H1 (cell line): ENCODE measurements at regions not wholly inside any gene's neighbourhood (a gene's known extent, or its start where the extent isn't known, plus 50 kb on each side); places are given as distances from the start of the nearest gene placed in this dataset.

Experiments
- CTCF ChIA-PET: fragments of 300-600 bp; sonication (Branson Sonifier 250); formaldehyde crosslinking; loops from one replicate; lab custom pipeline; 2021; ENCODE audit not compliant: partially characterized antibody; lab: Charles Lee
- POLR2A ChIA-PET: fragments of 300-600 bp; sonication (Branson Sonifier 250); formaldehyde crosslinking; loops from one replicate; lab custom pipeline; 2021; ENCODE audit warnings: inconsistent platforms; ENCODE audit not compliant: partially characterized antibody; lab: Charles Lee
- DNase-seq, 2 experiments: peaks; one replicate each; pipeline versions ENCODE4 v3.0.0 to v3.0.0-alpha.2; 2010 to 2022; ENCODE audit warnings: low spot score in 2 of 2, low read depth in 1 of 2, mixed read lengths in 1 of 2
- FAIRE-seq: peaks from 2 replicates; lab custom pipeline; 2011; peaks lifted over from hg19 to GRCh38; lab: Jason Lieb, UNC
- H2AFZ ChIP-seq: 2 replicates; pipeline ENCODE4 v1.8.1; 2012; ENCODE audit warnings: low read length, inconsistent platforms
- H2AK5ac ChIP-seq: 2 replicates; pipeline ENCODE4 v1.6.1; 2013; ENCODE audit warnings: low read depth, low read length
- H2BK120ac ChIP-seq: replicated peaks from 2 replicates; pipeline ENCODE3; 2013; ENCODE audit warnings: low read depth, low read length, inconsistent platforms
- H2BK12ac ChIP-seq: 2 replicates; pipeline ENCODE4 v1.6.1; 2013; ENCODE audit warnings: low read depth, low read length
- H2BK15ac ChIP-seq: 2 replicates; pipeline ENCODE4 v1.6.1; 2013; ENCODE audit warnings: low read length
- H2BK20ac ChIP-seq: 2 replicates; pipeline ENCODE4 v1.6.1; 2013; ENCODE audit warnings: low read length
- H2BK5ac ChIP-seq: 2 replicates; pipeline ENCODE4 v1.6.1; 2013; ENCODE audit warnings: low read depth, low read length
- H3K14ac ChIP-seq: 2 replicates; pipeline ENCODE4 v1.6.1; 2013; ENCODE audit warnings: inconsistent platforms; ENCODE audit not compliant: insufficient read length
- H3K18ac ChIP-seq: 2 replicates; pipeline ENCODE4 v1.6.1; 2013; ENCODE audit warnings: low read length; ENCODE audit errors: extremely low read depth
- H3K23ac ChIP-seq: 2 replicates; pipeline ENCODE4 v1.6.1; 2013; ENCODE audit warnings: inconsistent platforms; ENCODE audit not compliant: insufficient read length
- H3K23me2 ChIP-seq: 2 replicates; pipeline ENCODE4 v1.6.1; 2013; ENCODE audit warnings: low read depth, low read length
- H3K27ac ChIP-seq: 2 replicates; pipeline ENCODE4 v1.6.1; 2011; ENCODE audit warnings: low read depth, low read length, inconsistent platforms
- H3K27me3 ChIP-seq, 4 experiments: replicated peaks in 1 of 4; 1 replicate in 1 of 4; 2 replicates in 3 of 4; pipeline versions ENCODE4 v1.6.1 to v1.8.1; 2011 to 2013; ENCODE audit warnings: low read length in 3 of 4, mild to moderate bottlenecking in 3 of 4, inconsistent platforms in 2 of 4, mixed read lengths in 2 of 4, moderate library complexity in 1 of 4; ENCODE audit not compliant: control insufficient read depth in 3 of 4, insufficient read depth in 3 of 4; ENCODE audit errors: extremely low read depth in 1 of 4
- H3K36me3 ChIP-seq, 4 experiments: 2 replicates each; pipeline versions ENCODE4 v1.6.1 to v1.8.1; 2011 to 2013; ENCODE audit warnings: mild to moderate bottlenecking in 4 of 4, low read length in 3 of 4, moderate library complexity in 2 of 4, control low read depth in 1 of 4, inconsistent platforms in 1 of 4; ENCODE audit not compliant: insufficient read depth in 4 of 4, control insufficient read depth in 2 of 4
- H3K4ac ChIP-seq: replicated peaks from 2 replicates; pipeline ENCODE3; 2013; ENCODE audit warnings: low read length, low read depth, mixed read lengths, inconsistent platforms; ENCODE audit not compliant: insufficient read length
- H3K4me1 ChIP-seq, 4 experiments: replicated peaks in 1 of 4; 1 replicate in 1 of 4; 2 replicates in 3 of 4; pipeline versions ENCODE4 v1.6.1 to v1.8.1; 2011 to 2013; ENCODE audit warnings: low read length in 3 of 4, inconsistent platforms in 2 of 4, mixed read lengths in 1 of 4; ENCODE audit not compliant: insufficient read depth in 4 of 4, control insufficient read depth in 3 of 4
- H3K4me2 ChIP-seq, 2 experiments: 2 replicates each; pipeline versions ENCODE4 v1.6.1 to v1.8.1; 2011 to 2013; ENCODE audit warnings: low read depth in 2 of 2, low read length in 2 of 2, control low read depth in 1 of 2, inconsistent platforms in 1 of 2, mild to moderate bottlenecking in 1 of 2; ENCODE audit not compliant: insufficient read depth in 1 of 2
- H3K4me3 ChIP-seq, 4 experiments: fragments of 200-600, 300-600 bp in 1 of 4; sonication (generic), shearing (Covaris generic), sonication (Bioruptor Twin) in 1 of 4; 2 replicates each; pipeline versions ENCODE4 v1.5.1 to v1.8.1; 2011 to 2016; ENCODE audit warnings: low read length in 4 of 4, low read depth in 3 of 4, control low read depth in 2 of 4, inconsistent platforms in 2 of 4, mild to moderate bottlenecking in 2 of 4, mixed read lengths in 1 of 4, moderate library complexity in 1 of 4; ENCODE audit not compliant: insufficient read depth in 2 of 4; ENCODE audit errors: extremely low read depth in 1 of 4
- H3K56ac ChIP-seq: replicated peaks from 2 replicates; pipeline ENCODE3; 2013; ENCODE audit warnings: low read depth, mild to moderate bottlenecking, mixed read lengths, low read length, inconsistent platforms; ENCODE audit not compliant: insufficient read length
- H3K79me1 ChIP-seq: 2 replicates; pipeline ENCODE4 v1.6.1; 2013; ENCODE audit warnings: low read depth, low read length, control low read depth
- H3K79me2 ChIP-seq, 2 experiments: 2 replicates each; pipeline versions ENCODE4 v1.6.1 to v1.8.1; 2012 to 2013; ENCODE audit warnings: low read length in 2 of 2, mild to moderate bottlenecking in 2 of 2, inconsistent platforms in 1 of 2; ENCODE audit not compliant: insufficient read depth in 2 of 2, control insufficient read depth in 1 of 2
- H3K9ac ChIP-seq, 4 experiments: replicated peaks in 1 of 4; 1 replicate in 1 of 4; 2 replicates in 3 of 4; pipeline versions ENCODE4 v1.6.1 to v1.8.1; 2011 to 2013; ENCODE audit warnings: low read depth in 3 of 4, low read length in 3 of 4, control low read depth in 2 of 4, mild to moderate bottlenecking in 2 of 4, moderate library complexity in 2 of 4, inconsistent platforms in 1 of 4; ENCODE audit errors: extremely low read depth in 1 of 4
- H3K9me3 ChIP-seq, 2 experiments: 2 replicates each; pipeline versions ENCODE4 v1.6.1 to v1.8.1; 2012 to 2013; ENCODE audit warnings: mild to moderate bottlenecking in 2 of 2, moderate library complexity in 2 of 2, control low read depth in 1 of 2, inconsistent platforms in 1 of 2, low read depth in 1 of 2, low read length in 1 of 2, mixed read lengths in 1 of 2; ENCODE audit not compliant: insufficient read depth in 2 of 2
- H4K20me1 ChIP-seq, 2 experiments: replicated peaks in 1 of 2; 2 replicates each; pipeline versions ENCODE3 to v1.8.1; 2011 to 2013; ENCODE audit warnings: inconsistent platforms in 2 of 2, low read length in 2 of 2, mild to moderate bottlenecking in 1 of 2; ENCODE audit not compliant: insufficient read depth in 2 of 2, control insufficient read depth in 1 of 2
- H4K5ac ChIP-seq: 2 replicates; pipeline ENCODE4 v1.6.1; 2013; ENCODE audit warnings: low read length, low read depth, mixed read lengths, inconsistent platforms; ENCODE audit not compliant: insufficient read length
- H4K8ac ChIP-seq: 2 replicates; pipeline ENCODE4 v1.8.0; 2013; ENCODE audit warnings: mild to moderate bottlenecking, moderate library complexity, low read length, inconsistent platforms; ENCODE audit not compliant: insufficient read depth; ENCODE audit errors: extremely low read depth
- H4K91ac ChIP-seq: replicated peaks from 2 replicates; pipeline ENCODE3; 2013; ENCODE audit warnings: low read length, mixed read lengths, inconsistent platforms; ENCODE audit not compliant: insufficient read length
- ASH2L ChIP-seq: fragments of 200-600, 300-600 bp; sonication (generic); IDR thresholded peaks from one replicate; pipeline ENCODE4 v1.7.1; 2017; ENCODE audit warnings: low read length
- BRCA1 ChIP-seq: IDR thresholded peaks from 2 replicates; pipeline ENCODE4 v1.6.1; 2012; ENCODE audit warnings: low read depth, low read length, improper control_type of control experiment
- CHD1 ChIP-seq: IDR thresholded peaks from 2 replicates; pipeline ENCODE4 v1.6.1; 2012; ENCODE audit warnings: low read depth, low read length, improper control_type of control experiment
- CTBP2 ChIP-seq: IDR thresholded peaks from 2 replicates; pipeline ENCODE4 v1.7.0; 2011; ENCODE audit warnings: borderline replicate concordance, mild to moderate bottlenecking, moderate library complexity, mixed read lengths, low read length; ENCODE audit not compliant: insufficient read depth, insufficient read length
- E2F6 ChIP-seq: IDR thresholded peaks from 2 replicates; pipeline ENCODE4 v1.6.1; 2012; ENCODE audit warnings: inconsistent platforms
- GTF2F1 ChIP-seq: IDR thresholded peaks from 2 replicates; pipeline ENCODE4 v1.6.1; 2012; ENCODE audit warnings: low read depth, low read length, improper control_type of control experiment, borderline replicate concordance
- KDM4A ChIP-seq: IDR thresholded peaks from one replicate; pipeline ENCODE4 v1.7.1; 2012; ENCODE audit warnings: low read depth, mild to moderate bottlenecking, moderate library complexity, low read length, inconsistent platforms; ENCODE audit not compliant: severe bottlenecking
- NRF1 ChIP-seq: IDR thresholded peaks from 2 replicates; pipeline ENCODE4 v1.6.1; 2011; ENCODE audit warnings: mild to moderate bottlenecking, low read depth, low read length, improper control_type of control experiment
- RNF2 ChIP-seq: fragments of 200-900, 300-1000 bp; sonication (generic); IDR thresholded peaks from 2 replicates; pipeline ENCODE4 v1.7.1; 2016; ENCODE audit warnings: borderline replicate concordance, low read depth, mild to moderate bottlenecking, antibody characterized with exemption, low read length; ENCODE audit not compliant: poor library complexity, severe bottlenecking; ENCODE audit errors: missing control alignments
- SRF ChIP-seq: IDR thresholded peaks from 2 replicates; pipeline ENCODE4 v1.6.1; 2011; ENCODE audit warnings: mild to moderate bottlenecking, low read depth, low read length, moderate library complexity
- TAF7 ChIP-seq: optimal IDR thresholded peaks from 2 replicates; pipeline ENCODE3; 2011; ENCODE audit warnings: low read depth, mild to moderate bottlenecking, inconsistent platforms, low read length, moderate library complexity, borderline replicate concordance
- whole genome bisulfite sequencing, 2 experiments: shearing (Covaris generic) in 1 of 2; methylation state at CpG; one replicate each; pipeline versions ENCODE4 v1.1.6 to v1.1.7; 2013 to 2015; ENCODE audit warnings: low lambda C conversion rate in 2 of 2, mixed read lengths in 2 of 2, inconsistent platforms in 1 of 2, low coverage in 1 of 2, missing lambda C conversion rate in 1 of 2; ENCODE audit not compliant: insufficient replicate concordance in 2 of 2, insufficient coverage in 1 of 2, insufficient read length in 1 of 2; ENCODE audit errors: extremely low coverage in 1 of 2, missing lambda C conversion rate in 1 of 2; 5-methylcytosine and 5-hydroxymethylcytosine counted together
- TF ChIP-seq, protein P1 (sequence below): IDR thresholded peaks from 2 replicates; pipeline ENCODE4 v1.6.1; 2011; ENCODE audit warnings: low read length, improper control_type of control experiment

- ChIA-PET CTCF (interaction anchor here (1.0 to 1.7 kb wide), 3 partner anchors 10 to 12 kb away, joined by 3 to 8 read pairs (median 4); no protein-coding TSS in a partner anchor), POLR2A (no interaction called here)
- no peak overlapping the region for H2BK5ac ChIP-seq
- H4K8ac ChIP-seq: no peak overlapping the region
- no peak overlapping the region for H2AK5ac ChIP-seq
- no peak overlapping the region for H2BK12ac ChIP-seq
- no peak overlapping the region for H3K9ac ChIP-seq
- no peak overlapping the region for H3K23ac ChIP-seq
- no peak overlapping the region for H3K4me2 ChIP-seq
- H3K4me3 ChIP-seq: no peak overlapping the region
- no peak overlapping the region for H3K56ac ChIP-seq
- no peak overlapping the region for H3K14ac ChIP-seq
- no peak overlapping the region for H4K91ac ChIP-seq
- H3K23me2 ChIP-seq: no peaks in the 10 kb centered on the region
- no peaks in the 10 kb centered on the region for H3K4me1 ChIP-seq
- no peaks in the 10 kb centered on the region for H3K36me3 ChIP-seq
- no peaks in the 10 kb centered on the region for H3K79me2 ChIP-seq
- no peaks in the 10 kb centered on the region for H4K20me1 ChIP-seq
- H3K27ac ChIP-seq: no peak overlapping the region
- no peaks in the 10 kb centered on the region for H3K79me1 ChIP-seq
- H3K9me3 ChIP-seq: no peaks in the 10 kb centered on the region
- FAIRE-seq (no peak), DNase-seq (no peak)
- H2BK20ac ChIP-seq: no peak overlapping the region
- H4K5ac ChIP-seq: no peak overlapping the region
- H2BK120ac ChIP-seq: no peak overlapping the region
- no peak overlapping the region for H3K18ac ChIP-seq
- 92% methylated on average over 2 of the region's 2 CpGs; no CpG with 5 or more reads in 1 of the 2 experiments for WGBS, 2 experiments
- H3K4ac ChIP-seq: no peak overlapping the region
- no peak overlapping the region for H2AFZ ChIP-seq
- no peak overlapping the region for H2BK15ac ChIP-seq
- H3K27me3 ChIP-seq: no peaks in the 10 kb centered on the region
- TF ChIP-seq CTBP2: no peak
- TF ChIP-seq CHD1: no peak
- no peak for TF ChIP-seq KDM4A
- TF ChIP-seq E2F6: no peak
- TF ChIP-seq, protein P1, sequence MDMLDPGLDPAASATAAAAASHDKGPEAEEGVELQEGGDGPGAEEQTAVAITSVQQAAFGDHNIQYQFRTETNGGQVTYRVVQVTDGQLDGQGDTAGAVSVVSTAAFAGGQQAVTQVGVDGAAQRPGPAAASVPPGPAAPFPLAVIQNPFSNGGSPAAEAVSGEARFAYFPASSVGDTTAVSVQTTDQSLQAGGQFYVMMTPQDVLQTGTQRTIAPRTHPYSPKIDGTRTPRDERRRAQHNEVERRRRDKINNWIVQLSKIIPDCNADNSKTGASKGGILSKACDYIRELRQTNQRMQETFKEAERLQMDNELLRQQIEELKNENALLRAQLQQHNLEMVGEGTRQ: no peak
- no peak for TF ChIP-seq GTF2F1
- no peak for TF ChIP-seq BRCA1
- TF ChIP-seq ASH2L: no peak
- no peak for TF ChIP-seq NRF1
- TF ChIP-seq RNF2: no peak
- no peak for TF ChIP-seq SRF
- TF ChIP-seq TAF7: no peak
Measured at GRCh38 chr18:43581936-43582519, 304.7 kb upstream of the SYT4 start.
